HG03066 (cell line): ENCODE measurements at regions not wholly inside any gene's neighbourhood (a gene's known extent, or its start where the extent isn't known, plus 50 kb on each side); places are given as distances from the start of the nearest gene placed in this dataset.

Experiments used
- ATAC-seq: cut with Tn5 transposase; IDR thresholded peaks from one replicate; pipeline ENCODE4 v1.9.1; 2021; ENCODE audit warnings: low read depth; ENCODE audit not compliant: unreplicated experiment

- no peak for ATAC-seq
Measured at GRCh38 chr15:66927201-66928077, 138.0 kb upstream of the SMAD3 start.

- no peak for ATAC-seq
Measured at GRCh38 chr15:66928101-66928500, 137.3 kb upstream of the SMAD3 start.

GRCh38 chr15:66928784-66929183 lies 136.6 kb upstream of the SMAD3 start:
- ATAC-seq: no peak

GRCh38 chr15:66929843-66930402 lies 135.5 kb upstream of the SMAD3 start:
- ATAC-seq: no peak

- ATAC-seq: no peak
Measured at GRCh38 chr15:66931768-66932633, 133.4 kb upstream of the SMAD3 start.

- ATAC-seq: no peak
Measured at GRCh38 chr15:66932634-66933024, 132.8 kb upstream of the SMAD3 start.

GRCh38 chr15:66933932-66934867 lies 131.2 kb upstream of the SMAD3 start:
- ATAC-seq: no peak

DNA sequence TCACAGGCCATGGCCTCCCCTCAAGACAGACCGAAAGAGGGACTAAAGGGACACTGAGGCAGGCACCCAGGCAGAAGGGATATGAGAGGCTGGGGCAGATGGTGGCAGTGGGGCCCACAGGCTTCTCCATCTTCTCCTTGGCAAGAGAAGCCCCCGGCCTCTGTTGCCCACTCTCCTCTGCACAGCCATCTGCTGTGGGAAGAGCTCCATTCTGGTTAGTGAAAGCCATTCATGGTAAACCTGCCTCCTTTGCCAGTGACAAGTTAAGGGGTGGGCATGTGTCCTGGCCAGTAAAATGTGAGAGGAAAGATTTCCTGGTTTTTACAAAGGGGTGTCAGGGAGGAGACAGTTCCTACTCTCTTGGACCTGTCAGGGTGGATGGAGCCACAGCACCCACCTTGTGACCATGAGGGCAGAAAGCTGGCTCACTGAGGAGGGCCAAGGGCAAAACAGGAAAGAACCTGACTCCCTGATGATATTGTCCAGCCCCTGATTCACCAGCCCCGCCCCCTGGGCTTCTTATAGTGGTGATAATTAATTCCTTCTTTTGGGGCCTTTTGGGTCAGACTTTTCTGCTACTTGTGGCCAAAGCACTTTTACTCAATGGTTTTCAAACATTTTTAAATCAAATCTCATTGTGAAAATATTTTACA lies 130.4 kb upstream of the SMAD3 start:
- no peak for ATAC-seq

- no peak for ATAC-seq
Measured at GRCh38 chr15:66935688-66936087, 129.7 kb upstream of the SMAD3 start.

DNA sequence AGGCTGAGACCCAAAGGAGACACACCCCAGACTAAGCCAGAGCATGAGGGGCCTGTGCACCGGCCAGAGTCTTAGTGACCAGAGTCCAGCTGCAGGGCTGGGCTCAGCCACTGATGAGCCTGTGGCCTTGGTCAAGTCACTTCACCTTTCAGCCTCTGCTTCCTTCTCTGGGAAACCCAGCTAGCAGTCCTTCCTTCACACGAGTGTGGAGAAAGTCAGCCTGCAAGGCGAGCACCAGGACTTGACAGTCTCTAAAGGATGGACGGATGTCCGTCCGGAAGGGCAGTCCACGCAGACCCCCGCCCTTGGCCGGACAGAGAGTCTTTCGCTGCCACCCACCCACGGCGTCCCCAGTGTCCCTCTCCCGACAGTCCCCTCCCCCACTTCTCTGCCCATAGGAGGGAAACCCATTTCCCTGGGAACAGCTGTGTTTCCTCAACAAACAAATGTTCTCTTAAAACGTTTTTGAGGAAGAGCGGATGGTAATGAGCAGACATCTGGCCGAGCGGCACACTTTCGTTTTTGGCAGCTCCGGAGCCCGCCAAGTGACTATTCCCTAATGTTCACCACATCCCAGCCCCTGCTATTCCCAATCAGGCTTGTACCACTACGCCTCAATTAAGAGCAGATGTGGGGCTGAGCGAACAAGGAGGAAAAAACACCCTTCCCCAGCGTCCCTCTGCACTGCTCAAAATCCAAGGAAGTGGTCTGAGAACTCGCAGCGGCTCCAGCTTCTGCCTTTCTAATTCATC lies 129.1 kb upstream of the SMAD3 start:
- ATAC-seq: no peak

- no peak for ATAC-seq
Measured at GRCh38 chr15:66936861-66937582, 128.4 kb upstream of the SMAD3 start.

GRCh38 chr15:66937588-66937987 lies 127.8 kb upstream of the SMAD3 start:
- no peak for ATAC-seq

DNA sequence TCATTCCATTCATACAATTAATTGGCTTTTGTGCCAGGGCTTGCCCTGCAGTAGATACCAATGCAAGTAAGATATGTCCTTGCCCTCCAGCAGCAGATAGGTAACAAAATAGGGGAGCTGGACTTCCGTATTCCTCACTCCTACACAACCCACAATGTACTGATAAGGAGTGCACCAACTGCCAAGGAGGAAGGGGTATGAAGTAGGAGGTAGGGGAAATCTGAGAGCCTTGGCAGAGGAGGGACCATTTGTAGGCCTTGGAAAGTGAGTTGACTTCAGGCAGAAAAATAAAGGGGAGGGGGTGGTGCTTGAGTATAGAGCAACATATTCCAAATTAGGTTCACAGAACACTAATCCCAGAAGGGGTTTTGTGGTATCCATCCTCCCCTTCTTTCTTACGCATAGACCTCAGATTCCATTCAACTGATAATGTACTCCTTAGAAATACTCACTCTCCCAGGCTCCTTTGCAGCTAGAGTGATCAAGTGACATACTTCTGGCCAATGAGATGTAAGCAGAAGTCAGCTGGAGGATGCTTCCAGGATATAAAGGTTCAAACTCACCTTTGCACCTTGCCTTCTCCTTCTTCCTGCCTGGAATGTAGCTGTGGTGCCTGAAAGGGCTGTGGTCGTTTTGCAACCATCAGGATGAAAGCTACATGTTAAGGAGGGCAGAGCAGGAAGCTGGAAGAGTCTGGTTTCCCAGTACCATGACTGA lies 127.1 kb upstream of the SMAD3 start:
- ATAC-seq: no peak

DNA sequence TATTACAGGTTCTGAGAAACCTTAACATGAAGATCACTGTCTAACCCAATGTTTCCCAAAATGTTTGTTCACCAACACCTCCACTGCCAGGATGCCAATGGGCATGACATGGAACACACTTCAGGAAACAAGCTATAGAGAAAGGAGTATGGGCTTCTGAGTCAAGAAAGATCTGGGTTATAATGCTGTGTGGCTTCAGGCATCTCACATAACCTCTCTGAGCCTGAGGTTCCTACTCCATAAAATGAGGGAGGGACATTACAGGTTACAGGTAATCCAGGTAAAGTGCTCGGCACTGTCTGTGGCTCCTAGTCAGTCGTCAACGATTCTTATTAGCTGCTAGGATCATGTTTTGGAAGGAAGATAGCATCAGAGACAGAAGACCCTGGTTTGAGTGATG lies 126.4 kb upstream of the SMAD3 start:
- no peak for ATAC-seq

GRCh38 chr15:66939451-66940023 lies 125.9 kb upstream of the SMAD3 start:
- ATAC-seq: no peak

- ATAC-seq: no peak
Measured at GRCh38 chr15:66940368-66940767, 125.0 kb upstream of the SMAD3 start.

GRCh38 chr15:66941108-66941711 lies 124.2 kb upstream of the SMAD3 start:
- no peak for ATAC-seq
